MM.1S (cell line): ENCODE measurements at regions not wholly inside any gene's neighbourhood (a gene's known extent, or its start where the extent isn't known, plus 50 kb on each side); places are given as distances from the start of the nearest gene placed in this dataset.

Experiments used
- EZH2 ChIP-seq: fragments of 300-600 bp; sonication (generic); optimal IDR thresholded peaks from 2 replicates; pipeline ENCODE3; 2017; ENCODE audit warnings: low read depth, mild to moderate bottlenecking, antibody characterized with exemption, low read length, mixed read lengths
- EZH2phosphoT487 ChIP-seq: fragments of 300-600 bp; sonication (generic); IDR thresholded peaks from 2 replicates; pipeline ENCODE4 v1.6.1; 2018; ENCODE audit warnings: antibody characterized with exemption, low read length
- TF ChIP-seq, protein P1 (sequence below): fragments of 300-600 bp; sonication (generic); IDR thresholded peaks from 2 replicates; pipeline ENCODE4 v1.5.1; 2016; ENCODE audit warnings: antibody characterized with exemption, low read length, mixed read lengths

DNA sequence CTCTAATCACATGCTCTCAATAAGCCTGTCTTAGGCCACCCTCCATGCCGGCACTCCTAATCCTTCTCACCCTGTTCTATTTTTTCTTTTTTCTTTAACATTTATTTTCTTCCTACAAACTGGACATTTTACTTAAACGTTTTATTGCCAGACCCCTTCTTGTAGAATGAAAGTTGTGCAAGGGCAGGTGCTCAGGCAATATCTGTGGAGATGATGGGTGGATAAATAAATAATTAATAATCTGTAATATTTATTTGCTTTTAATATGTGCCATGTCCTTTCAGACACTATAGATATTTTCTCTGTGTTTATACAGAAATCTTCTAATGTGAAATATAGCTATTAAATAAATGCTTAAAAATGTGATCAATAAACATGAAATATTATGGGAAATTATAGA lies 815.7 kb upstream of the MIR17HG start:
- TF ChIP-seq, protein P1, sequence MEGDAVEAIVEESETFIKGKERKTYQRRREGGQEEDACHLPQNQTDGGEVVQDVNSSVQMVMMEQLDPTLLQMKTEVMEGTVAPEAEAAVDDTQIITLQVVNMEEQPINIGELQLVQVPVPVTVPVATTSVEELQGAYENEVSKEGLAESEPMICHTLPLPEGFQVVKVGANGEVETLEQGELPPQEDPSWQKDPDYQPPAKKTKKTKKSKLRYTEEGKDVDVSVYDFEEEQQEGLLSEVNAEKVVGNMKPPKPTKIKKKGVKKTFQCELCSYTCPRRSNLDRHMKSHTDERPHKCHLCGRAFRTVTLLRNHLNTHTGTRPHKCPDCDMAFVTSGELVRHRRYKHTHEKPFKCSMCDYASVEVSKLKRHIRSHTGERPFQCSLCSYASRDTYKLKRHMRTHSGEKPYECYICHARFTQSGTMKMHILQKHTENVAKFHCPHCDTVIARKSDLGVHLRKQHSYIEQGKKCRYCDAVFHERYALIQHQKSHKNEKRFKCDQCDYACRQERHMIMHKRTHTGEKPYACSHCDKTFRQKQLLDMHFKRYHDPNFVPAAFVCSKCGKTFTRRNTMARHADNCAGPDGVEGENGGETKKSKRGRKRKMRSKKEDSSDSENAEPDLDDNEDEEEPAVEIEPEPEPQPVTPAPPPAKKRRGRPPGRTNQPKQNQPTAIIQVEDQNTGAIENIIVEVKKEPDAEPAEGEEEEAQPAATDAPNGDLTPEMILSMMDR, result no peak
- TF ChIP-seq EZH2phosphoT487 (no peak), EZH2 (no peak)
